ENCODE measurements at regions not wholly inside any gene's neighbourhood (a gene's known extent, or its start where the extent isn't known, plus 50 kb on each side); places are given as distances from the start of the nearest gene placed in this dataset.

DNA sequence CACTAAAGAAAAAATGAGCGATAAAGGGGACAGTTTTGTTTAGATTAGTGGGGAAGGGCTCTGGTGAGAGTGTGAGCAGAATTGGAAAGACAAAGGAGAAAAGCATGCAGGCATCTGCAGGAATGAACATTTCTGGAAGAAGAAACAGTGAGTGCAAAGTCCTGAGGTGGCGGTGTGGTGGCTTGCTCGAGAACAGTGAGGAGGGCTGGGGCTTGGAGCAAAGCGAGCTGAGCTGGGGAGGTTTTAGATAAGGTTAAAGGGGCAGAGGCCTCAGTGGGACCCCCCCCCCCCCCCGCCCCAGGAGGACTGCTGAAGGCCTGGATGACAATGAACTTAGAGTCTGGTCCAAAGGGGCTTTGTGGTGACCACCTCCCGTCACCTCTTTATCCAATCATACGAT is 202.7 kb upstream of the MVB12B start:
- TF ChIP-seq CTCF (IDR thresholded peaks at IDR 0.05) (no peak), POLR2A (IDR thresholded peaks at IDR 0.05) (no peak)

Measured in Peyer's patch (tissue), 4 donors.